Testis (tissue), 2 donors: ENCODE measurements at regions not wholly inside any gene's neighbourhood (a gene's known extent, or its start where the extent isn't known, plus 50 kb on each side); places are given as distances from the start of the nearest gene placed in this dataset.

Experiments used
- CTCF ChIP-seq, 3 experiments: fragments of 450-650 bp in 2 of 3; fragments of 200-600 bp in 1 of 3; sonication (generic) in 1 of 3; IDR thresholded peaks; one replicate each; pipeline ENCODE4 v1.5.1; 2016 to 2019; ENCODE audit warnings: antibody characterized with exemption in 3 of 3, mild to moderate bottlenecking in 2 of 3, moderate library complexity in 1 of 3
- POLR2A ChIP-seq: fragments of 450-650 bp; IDR thresholded peaks from one replicate; pipeline ENCODE4 v1.6.1; 2017; ENCODE audit warnings: antibody characterized with exemption, mild to moderate bottlenecking, moderate library complexity

GRCh38 chr1:198463709-198464108 is 76.8 kb downstream of the ATP6V1G3 start:
- TF ChIP-seq CTCF (IDR thresholded peaks at IDR 0.05) (no peak), POLR2A (no peak)
